ENCODE measurements at regions not wholly inside any gene's neighbourhood (a gene's known extent, or its start where the extent isn't known, plus 50 kb on each side); places are given as distances from the start of the nearest gene placed in this dataset.

GRCh38 chr1:95879498-95880050 lies 645.6 kb downstream of the RWDD3 start:
- no peaks in the 10 kb centered on the region for H3K27me3 ChIP-seq (ENCODE audit: low read depth, low read length)
- no peaks in the 10 kb centered on the region for H3K36me3 ChIP-seq (replicated peaks; ENCODE audit: low read depth, low read length)
- no peak overlapping the region for H3K27ac ChIP-seq (ENCODE audit: low read length)
- no peak overlapping the region for H2AFZ ChIP-seq (ENCODE audit: low read depth, low read length)
- no peaks in the 10 kb centered on the region for H3K79me2 ChIP-seq (ENCODE audit: low read length)
- H3K4me3 ChIP-seq (ENCODE audit: low read length), result no peak overlapping the region
- no peaks in the 10 kb centered on the region for H4K20me1 ChIP-seq (ENCODE audit: insufficient read depth, low read length)
- no peak overlapping the region for H3K9ac ChIP-seq (ENCODE audit: low read length)
- H3K4me1 ChIP-seq (ENCODE audit: low read length), result no peaks in the 10 kb centered on the region
- no peak overlapping the region for H3K4me2 ChIP-seq (ENCODE audit: low read length)
- no peak for TF ChIP-seq EZH2phosphoT487 (IDR thresholded peaks at IDR 0.05; ENCODE audit: low read depth)
- TF ChIP-seq CTCF (IDR thresholded peaks at IDR 0.05; ENCODE audit: low read depth, low read length), result no peak
- H3K9me3 ChIP-seq (ENCODE audit: insufficient read depth, low read length), result no peaks in the 10 kb centered on the region

GRCh38 chr1:95888941-95889390 lies 655.0 kb downstream of the RWDD3 start:
- Histone ChIP-seq H3K9me3 (ENCODE audit: insufficient read depth, low read length) (no peaks in the 10 kb centered on the region), H3K4me2 (ENCODE audit: low read length) (peak overlapping the region; percentile 14; the same call in 1 of the 2 replicates), H3K27ac (ENCODE audit: low read length) (no peak overlapping the region), H4K20me1 (ENCODE audit: insufficient read depth, low read length) (no peaks in the 10 kb centered on the region), H3K9ac (ENCODE audit: low read length) (no peak overlapping the region), H3K27me3 (ENCODE audit: low read depth, low read length) (no peaks in the 10 kb centered on the region), H3K36me3 (replicated peaks; ENCODE audit: low read depth, low read length) (no peaks in the 10 kb centered on the region), H2AFZ (ENCODE audit: low read depth, low read length) (no peak overlapping the region), H3K4me3 (ENCODE audit: low read length) (no peak overlapping the region), H3K4me1 (ENCODE audit: low read length) (no peaks in the 10 kb centered on the region), H3K79me2 (ENCODE audit: low read length) (no peaks in the 10 kb centered on the region)
- no peak for TF ChIP-seq CTCF (IDR thresholded peaks at IDR 0.05; ENCODE audit: low read depth, low read length)
- no peak for TF ChIP-seq EZH2phosphoT487 (IDR thresholded peaks at IDR 0.05; ENCODE audit: low read depth)

- H3K9me3 ChIP-seq (ENCODE audit: insufficient read depth, low read length), result no peaks in the 10 kb centered on the region
- no peaks in the 10 kb centered on the region for H3K4me1 ChIP-seq (ENCODE audit: low read length)
- no peaks in the 10 kb centered on the region for H3K27me3 ChIP-seq (ENCODE audit: low read depth, low read length)
- TF ChIP-seq CTCF (IDR thresholded peaks at IDR 0.05; ENCODE audit: low read depth, low read length) (no peak), EZH2phosphoT487 (IDR thresholded peaks at IDR 0.05; ENCODE audit: low read depth) (no peak)
- no peak overlapping the region; the same call in 1 of the 2 replicates for H3K4me2 ChIP-seq (ENCODE audit: low read length)
- no peak overlapping the region for H3K9ac ChIP-seq (ENCODE audit: low read length)
- H3K4me3 ChIP-seq (ENCODE audit: low read length), result no peak overlapping the region
- no peaks in the 10 kb centered on the region for H3K79me2 ChIP-seq (ENCODE audit: low read length)
- H3K27ac ChIP-seq (ENCODE audit: low read length), result no peak overlapping the region
- no peaks in the 10 kb centered on the region for H3K36me3 ChIP-seq (replicated peaks; ENCODE audit: low read depth, low read length)
- H4K20me1 ChIP-seq (ENCODE audit: insufficient read depth, low read length), result no peaks in the 10 kb centered on the region
- no peak overlapping the region for H2AFZ ChIP-seq (ENCODE audit: low read depth, low read length)
Measured at GRCh38 chr1:95889400-95889799, 655.4 kb downstream of the RWDD3 start.

GRCh38 chr1:95893921-95894320 lies 659.9 kb downstream of the RWDD3 start:
- Histone ChIP-seq H4K20me1 (ENCODE audit: insufficient read depth, low read length) (no peaks in the 10 kb centered on the region), H3K27ac (ENCODE audit: low read length) (no peak overlapping the region), H3K4me2 (ENCODE audit: low read length) (no peak overlapping the region), H3K36me3 (replicated peaks; ENCODE audit: low read depth, low read length) (no peaks in the 10 kb centered on the region), H3K9ac (ENCODE audit: low read length) (no peak overlapping the region), H3K4me3 (ENCODE audit: low read length) (no peak overlapping the region), H3K79me2 (ENCODE audit: low read length) (no peaks in the 10 kb centered on the region), H2AFZ (ENCODE audit: low read depth, low read length) (no peak overlapping the region), H3K27me3 (ENCODE audit: low read depth, low read length) (no peaks in the 10 kb centered on the region), H3K9me3 (ENCODE audit: insufficient read depth, low read length) (no peaks in the 10 kb centered on the region), H3K4me1 (ENCODE audit: low read length) (no peaks in the 10 kb centered on the region)
- no peak for TF ChIP-seq CTCF (IDR thresholded peaks at IDR 0.05; ENCODE audit: low read depth, low read length)
- no peak for TF ChIP-seq EZH2phosphoT487 (IDR thresholded peaks at IDR 0.05; ENCODE audit: low read depth)
